DMS153 treated with DMSO at 0.1 percent for 48 hours (cell line): ENCODE measurements at regions not wholly inside any gene's neighbourhood (a gene's known extent, or its start where the extent isn't known, plus 50 kb on each side); places are given as distances from the start of the nearest gene placed in this dataset.
A peak's percentile ranks its signal among the peaks of the same experiment; 100 is the strongest.

Experiments
- DNase-seq: peaks from one replicate; lab custom pipeline; 2025; ENCODE audit not compliant: unreplicated experiment; lab: John Stamatoyannopoulos, UW

DNA sequence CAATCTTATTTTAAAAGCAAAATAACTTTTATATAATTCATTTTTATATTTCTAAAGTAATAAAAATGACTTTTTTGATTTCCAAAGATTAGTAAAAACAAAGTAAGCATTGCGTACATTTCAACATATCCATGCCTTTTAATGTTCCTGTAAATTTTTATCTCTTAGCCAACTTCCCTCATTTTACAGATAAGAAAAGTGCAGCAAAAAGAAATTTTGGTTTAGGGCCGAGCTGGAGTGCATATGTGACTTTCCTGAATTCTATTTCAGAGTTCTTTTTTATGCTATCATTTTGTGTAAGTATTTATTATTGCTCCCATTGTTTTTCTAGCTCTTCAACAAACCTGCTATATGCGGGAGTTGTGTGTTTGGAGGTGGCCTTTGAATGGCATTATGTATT is 195.3 kb downstream of the NHLRC3 start:
- no peak for DNase-seq

DNA sequence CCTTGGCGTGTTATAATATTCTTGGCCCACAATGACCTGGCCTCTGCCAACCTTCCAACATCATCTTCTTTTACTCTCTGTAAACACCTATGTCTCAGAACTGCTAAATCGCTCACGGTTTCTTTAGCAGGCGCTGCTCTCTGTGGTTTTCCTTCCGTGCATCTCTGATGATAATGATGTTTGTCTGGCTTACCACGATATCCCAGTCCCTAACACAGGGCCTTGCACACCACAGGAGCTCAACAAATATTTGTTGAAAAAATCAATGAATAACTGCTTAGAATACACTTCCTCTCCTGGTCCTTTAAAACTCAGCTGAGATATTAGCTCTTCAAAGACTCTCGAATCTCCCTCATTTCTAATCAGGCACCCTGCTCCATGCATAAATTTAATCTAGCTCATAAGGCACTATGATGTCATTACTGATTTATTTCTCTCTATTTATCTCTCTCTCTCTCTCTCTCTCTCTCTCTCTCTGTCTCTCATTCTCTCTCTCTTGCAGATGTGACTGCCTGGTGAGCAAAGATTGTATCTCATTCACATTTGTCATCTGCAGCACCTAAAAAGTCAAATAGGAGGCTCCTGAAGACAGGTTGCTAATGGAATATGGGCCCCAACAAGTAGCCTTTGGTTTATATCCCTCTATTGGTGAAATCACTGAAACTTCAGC is 206.4 kb downstream of the NHLRC3 start:
- peak; percentile 28 for DNase-seq

DNA sequence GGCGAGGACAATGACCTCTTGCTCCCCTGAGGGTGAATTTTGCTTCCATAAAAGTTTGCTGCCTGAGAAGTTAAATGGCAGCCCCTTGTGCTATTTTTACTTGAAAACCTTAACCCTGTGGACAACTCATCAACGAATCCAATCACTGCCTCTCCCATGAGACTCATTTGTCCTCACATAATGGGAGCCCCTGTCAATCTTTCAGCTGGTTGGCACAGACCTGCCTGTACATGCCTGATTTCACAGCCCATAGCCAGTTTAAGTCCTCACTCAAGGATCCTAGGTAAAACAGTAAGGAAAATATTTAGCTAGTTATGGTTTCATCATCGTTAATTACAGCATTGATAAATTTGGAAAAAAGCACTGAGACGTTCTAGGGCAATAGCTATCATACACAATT is 207.4 kb downstream of the NHLRC3 start:
- DNase-seq = peak; percentile 82

DNA sequence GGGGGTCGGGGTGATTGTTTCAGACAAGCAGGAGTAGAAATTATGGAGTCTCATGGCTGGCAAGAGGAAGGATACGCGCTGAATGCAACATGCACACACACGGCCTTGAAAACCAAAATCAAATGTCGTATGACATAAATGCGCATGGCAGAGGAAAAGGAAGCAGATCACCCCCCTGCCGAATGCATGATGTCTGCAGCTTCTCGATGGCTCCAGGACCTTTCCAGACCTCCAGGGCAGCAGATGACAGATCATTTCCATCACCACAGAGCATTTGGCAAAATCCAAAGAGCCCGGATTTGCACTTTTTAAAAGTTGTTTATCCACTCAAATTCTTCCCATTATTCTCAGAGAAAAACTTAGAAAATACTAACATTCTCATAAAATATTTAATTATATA is 211.7 kb downstream of the NHLRC3 start:
- DNase-seq = no peak

DNA sequence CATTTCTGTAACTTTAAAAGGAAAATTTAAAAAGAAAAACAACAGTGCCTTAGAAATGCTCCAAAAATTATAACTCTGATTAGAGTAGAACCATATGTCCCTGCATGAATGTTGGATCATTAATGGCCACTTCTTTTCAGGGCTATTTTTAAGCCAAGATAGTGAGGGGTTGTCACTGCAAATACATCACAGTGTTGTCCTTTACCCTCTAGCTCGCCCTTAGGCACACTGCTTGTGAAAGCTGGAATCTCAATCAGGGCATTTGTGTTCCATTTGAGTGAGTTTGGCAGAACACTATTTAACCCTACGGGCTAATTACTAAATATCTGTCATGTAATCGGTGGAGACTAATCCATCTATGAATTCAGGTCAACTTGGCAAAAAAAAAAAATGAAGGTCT is 212.2 kb downstream of the NHLRC3 start:
- no peak for DNase-seq

DNA sequence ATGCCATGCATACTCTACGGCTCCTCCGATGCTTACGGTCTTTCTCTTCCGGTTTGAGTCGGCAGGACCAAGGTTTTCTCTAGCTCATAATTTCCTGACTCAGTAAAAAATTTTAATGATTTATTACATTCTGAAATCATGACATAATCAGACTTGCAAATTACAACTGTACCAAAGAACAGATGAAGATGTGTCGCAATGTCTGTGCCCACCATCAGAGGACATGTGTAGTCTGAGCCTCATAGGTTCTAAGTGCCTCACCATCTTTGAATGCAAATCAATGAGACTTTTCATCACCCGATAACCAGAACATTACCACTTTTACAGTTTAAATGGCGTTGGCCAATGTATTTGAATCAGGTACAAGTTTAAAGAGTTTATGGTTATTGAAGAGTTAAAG is 213.1 kb downstream of the NHLRC3 start:
- DNase-seq = no peak

DNA sequence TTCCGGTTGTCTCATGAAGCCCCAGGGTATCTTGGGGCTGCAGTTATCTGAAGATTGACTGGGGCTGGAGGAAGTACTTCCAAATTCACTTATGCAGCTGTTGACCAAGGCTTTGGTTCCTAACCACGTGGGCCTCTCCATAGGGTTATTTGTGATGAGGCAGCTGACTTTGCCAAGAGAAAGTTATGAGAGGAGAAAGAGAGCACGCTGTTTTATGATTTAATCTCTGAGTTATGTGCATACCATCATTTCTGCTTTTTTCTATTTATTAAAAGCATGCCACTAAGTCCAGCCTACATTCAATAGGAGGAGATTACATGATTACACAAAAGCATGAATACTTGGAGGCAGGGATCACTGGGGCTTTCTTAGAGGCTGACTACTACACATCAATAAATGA is 215.5 kb downstream of the NHLRC3 start:
- DNase-seq = no peak

DNA sequence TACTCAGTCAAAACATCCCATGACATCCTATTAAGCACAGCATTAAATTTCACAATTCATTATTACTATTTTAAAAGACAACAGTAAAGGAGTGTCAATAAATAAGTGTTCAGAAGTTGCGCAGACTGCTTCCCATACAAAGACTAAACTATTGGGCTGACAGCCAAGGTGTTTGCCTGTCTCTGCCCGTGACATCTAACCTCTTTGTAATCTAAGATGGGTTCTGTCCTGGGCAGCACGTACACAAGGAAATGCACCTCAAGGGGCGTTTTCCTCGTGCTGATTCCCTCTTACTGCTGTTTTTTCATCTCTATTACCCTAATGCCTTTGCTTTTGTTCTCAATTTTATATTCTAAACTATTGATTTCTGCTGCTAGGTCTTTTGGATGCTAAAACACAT is 216.3 kb downstream of the NHLRC3 start:
- peak; percentile 26 for DNase-seq

DNA sequence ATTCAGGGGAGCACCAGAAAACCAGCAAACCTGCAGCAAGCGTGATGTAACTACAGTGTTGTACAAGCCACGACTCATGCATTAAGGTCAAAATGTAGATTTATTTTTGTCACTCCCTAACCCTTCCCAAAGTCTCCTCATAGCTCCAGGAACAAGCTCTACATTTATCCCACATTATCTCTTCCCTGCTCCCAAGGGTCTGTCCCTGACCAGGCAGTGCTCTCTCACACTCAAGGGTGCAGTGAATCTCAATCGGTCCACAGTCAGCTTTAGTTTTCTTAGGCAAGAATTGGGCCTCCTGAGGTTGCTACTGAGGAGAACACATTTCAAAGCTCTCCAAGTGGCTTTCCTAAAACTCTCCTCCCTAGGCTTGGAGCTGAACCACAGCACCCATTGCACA is 219.4 kb downstream of the NHLRC3 start:
- no peak for DNase-seq

DNA sequence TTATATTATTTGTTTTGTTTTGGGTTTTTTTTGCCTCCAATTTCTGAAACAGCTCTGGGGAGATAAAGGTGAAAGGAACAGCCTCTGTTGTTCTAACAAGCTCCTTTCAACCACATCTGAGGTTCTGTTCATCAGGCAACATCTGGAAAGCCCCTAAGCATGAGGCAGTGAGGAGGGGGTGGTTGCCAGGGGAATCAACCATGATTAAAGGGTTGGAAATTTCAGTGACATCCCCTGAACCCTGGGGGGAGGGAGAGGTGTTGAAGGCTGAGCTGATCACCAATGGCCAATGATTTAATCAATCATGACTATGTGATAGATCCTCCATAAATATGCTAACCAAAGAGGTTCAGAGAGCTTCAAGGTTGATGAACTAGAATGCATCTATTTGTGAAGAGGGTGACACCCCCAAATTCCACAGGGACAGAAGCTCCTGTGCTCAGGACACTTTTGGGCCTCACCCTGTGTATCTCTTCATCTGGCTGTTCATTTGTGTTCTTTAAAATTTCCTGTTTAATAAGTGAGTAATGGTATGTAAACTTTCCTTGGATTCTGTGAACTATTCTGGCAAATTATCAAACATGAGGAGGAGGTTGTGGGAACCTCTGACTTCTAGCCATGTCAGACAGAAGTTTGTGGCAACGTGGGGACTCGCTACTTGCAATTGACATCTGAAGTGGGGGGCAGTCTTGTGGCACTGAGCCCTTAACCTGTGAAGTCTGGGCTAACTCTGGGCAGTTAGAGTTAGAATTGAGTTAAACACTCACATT is 221.3 kb downstream of the NHLRC3 start:
- DNase-seq = no peak

DNA sequence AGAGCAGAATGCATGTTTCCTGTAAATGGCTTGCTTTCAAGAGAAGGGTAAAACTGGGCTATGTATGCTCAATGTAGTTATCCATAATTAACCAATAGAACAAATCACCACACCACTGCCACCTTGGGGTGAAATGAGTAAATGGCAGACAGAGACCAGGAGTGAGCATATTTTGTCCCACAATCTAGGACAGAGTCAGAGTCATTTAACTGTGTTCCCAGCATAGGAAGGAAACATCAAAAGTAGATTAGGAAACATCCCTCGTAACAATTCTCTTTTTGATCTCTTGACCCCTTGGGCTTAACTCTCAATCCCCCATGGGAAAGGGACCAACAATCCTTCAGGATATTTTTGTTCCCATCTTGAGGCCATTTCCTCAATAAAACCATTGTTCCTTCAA is 224.8 kb downstream of the NHLRC3 start:
- DNase-seq = peak; percentile 58

DNA sequence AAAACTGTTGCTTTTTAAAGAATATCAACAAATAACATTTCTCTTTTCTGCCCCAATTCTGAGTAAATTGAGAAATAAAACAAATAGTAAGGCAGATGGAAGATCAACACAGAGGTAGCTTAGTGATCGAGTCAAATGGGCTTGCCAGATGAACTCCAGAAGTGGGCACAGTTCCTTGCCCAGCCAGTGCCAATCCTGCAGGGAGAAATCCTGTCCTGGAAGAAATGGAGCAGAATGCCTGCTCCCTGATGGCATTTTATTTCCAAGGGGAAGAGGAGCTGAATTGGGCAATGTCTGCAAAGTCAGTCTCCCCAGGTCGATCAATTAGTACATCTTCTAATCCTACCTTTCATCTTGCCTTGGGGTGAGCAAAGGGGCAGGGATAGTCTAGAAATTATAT is 225.3 kb downstream of the NHLRC3 start:
- DNase-seq = no peak

DNA sequence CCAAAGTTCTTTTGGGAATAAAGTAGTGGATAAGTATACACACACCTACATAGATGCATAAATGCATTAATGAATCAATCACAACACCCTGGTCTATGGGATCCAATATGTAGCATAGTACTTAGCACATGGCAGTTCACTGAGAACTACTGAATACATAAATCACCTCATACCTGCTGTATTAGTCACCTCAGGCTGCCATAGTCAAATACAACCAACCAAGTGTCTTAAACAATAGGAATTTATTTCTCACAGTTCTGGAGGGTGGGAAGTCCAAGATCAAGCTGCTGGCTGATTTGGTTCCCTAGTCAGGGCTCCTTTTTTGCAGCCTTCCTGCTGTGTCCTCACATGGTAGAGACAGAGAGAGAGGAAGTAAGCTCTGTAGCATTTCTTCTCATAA is 228.2 kb downstream of the NHLRC3 start:
- no peak for DNase-seq

DNA sequence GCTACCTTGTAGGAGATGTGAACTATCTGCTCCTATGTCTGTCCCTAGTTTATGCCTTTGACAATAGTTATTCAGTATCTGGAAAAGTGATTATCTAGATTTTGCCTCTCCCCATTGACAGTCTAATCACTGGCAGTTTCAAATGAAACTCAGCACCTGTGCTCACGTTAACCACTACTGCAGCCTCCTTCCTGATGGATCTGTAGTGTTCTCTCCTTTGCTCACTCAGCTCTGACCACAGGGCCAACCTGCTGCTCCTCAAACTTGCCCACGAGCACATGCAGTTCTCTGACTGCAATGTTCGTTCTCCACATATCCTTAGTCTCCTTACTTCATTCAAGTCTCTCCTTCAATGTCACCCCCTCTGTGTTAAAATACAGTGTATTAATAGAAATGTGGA is 230.1 kb downstream of the NHLRC3 start:
- no peak for DNase-seq

DNA sequence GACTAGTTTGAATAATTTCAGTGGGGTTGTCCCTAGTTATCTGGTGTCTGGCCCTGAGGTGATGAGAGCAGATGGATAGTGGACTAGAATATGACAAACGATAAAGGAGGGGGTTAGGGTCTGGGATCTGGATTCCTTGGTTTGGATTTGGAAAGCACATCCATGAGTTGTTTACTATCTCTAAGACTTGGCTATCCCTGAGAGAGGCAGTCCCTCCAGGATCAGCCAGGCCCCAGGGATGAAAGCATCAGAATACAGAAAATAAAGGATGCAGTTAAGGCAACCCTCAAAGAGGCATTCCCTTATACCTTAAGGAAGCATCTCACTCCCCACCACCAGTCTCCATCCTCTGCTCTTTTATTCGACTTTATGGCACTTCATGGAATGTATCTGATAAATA is 230.7 kb downstream of the NHLRC3 start:
- no peak for DNase-seq

DNA sequence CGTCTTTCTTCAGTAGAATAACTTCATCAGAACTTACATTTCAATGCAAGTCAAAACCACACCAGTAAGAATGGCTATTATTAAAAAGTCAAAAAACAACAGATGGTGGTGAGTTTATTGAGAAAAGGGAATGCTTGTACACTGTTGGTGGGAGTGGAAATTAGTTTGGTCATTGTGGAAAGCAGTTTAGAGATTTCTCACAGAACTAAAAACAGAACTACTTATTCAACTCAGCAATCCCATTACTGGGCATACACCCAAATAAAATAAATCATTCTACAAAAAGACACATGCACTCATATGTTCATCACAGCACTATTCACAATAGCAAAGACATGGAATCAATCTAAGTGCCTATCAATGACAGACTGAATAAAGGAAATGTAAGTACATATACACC is 231.2 kb downstream of the NHLRC3 start:
- no peak for DNase-seq

DNA sequence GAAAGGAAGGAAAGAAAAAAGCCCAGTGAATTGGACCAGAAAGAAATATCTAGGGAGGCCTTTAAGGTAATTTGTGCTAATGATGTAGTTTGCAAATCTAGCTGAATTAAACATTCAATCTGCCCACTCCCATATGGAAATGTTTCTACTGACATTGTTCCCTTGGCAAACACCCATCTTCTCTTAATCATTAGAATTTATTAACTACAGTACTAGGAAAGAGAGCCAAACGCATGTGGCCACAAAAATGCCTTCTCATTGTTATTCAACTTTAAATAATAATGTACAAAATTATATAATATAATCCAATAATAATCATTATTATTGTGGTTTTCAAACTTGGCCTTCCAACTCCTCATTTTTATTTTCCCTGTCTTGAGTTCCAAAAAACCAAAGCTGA is 234.7 kb downstream of the NHLRC3 start:
- no peak for DNase-seq

DNA sequence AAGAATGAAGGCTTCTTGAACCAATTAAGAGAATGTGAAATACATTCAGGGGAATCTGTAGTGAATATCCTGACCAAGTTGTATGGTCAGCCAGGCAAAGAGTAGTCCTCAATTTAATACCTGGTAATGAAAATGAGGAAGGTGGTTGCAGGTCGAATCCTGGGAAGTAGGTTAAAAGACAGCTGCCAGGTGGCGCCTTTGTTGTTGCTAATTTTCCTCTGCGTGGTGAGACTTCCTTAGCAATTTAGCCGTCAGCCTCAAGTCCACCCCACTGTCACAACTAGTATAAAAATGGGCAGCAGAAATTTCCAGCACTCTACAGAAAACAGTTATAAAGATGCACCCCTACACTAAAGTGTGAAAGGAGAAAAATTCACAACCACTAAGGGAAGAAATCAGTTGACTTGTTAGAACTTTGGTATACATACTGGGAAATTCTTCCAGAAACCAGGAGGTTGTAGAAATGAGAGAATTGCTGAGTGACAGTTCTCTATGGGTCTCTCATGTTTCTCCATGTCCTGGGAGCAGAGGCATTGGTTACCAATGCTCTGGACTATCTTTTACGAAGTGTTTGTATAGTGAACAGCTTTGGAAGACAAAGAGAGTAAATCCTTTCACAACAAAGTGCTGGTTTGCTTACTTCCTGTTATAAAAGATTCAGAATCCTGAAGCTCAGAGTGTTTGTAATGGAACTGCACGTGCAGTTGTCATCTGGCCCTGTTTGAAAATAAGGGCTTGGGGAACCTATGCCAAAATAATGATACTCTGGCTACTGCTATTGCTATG is 235.9 kb downstream of the NHLRC3 start:
- peak; percentile 47 for DNase-seq

DNA sequence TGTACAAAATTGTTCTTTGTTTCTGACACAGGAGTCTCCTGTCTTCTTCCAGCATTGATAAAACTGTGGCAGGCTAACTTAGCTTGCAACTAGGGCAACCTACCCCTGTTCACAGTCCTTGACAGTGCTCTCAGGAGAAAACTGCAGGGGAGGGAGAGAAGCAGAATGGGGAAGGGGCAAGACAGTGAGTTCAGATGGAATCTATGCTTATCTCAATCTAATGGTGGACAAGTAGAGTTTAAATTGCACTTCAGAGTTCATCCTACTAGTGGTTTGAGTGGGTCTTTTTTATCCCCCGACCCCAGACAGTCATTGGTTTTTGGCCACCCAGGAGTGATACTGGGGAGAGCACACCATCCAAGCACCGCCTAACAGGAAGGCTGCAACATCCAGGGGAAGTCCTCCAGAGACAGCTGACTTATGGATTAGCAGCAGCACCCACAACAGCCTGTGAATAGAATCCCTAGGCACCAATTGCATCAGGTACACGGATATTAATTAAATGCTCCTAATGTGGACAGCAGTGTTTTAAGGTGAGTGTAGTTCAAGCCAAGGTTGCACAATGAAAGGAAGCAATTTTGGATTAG is 236.6 kb downstream of the NHLRC3 start:
- no peak for DNase-seq

DNA sequence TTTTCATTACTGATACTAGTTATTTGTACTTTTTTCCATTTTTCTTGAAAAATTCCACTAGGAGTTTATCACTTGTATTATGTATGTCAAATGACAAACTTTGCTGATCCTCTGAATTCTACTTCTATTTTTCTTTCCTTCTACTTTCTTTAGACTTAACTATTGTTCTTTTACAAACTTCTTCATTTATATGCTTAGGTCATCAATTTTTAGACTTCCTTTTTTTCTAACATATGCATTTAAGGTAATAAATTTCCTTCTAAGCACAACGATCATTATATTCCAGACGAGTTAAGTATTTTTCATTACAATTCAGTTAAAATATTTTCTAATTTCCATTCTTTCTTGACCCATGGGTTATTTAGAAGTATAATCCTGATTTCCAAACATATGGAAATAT is 240.8 kb downstream of the NHLRC3 start:
- DNase-seq = no peak

DNA sequence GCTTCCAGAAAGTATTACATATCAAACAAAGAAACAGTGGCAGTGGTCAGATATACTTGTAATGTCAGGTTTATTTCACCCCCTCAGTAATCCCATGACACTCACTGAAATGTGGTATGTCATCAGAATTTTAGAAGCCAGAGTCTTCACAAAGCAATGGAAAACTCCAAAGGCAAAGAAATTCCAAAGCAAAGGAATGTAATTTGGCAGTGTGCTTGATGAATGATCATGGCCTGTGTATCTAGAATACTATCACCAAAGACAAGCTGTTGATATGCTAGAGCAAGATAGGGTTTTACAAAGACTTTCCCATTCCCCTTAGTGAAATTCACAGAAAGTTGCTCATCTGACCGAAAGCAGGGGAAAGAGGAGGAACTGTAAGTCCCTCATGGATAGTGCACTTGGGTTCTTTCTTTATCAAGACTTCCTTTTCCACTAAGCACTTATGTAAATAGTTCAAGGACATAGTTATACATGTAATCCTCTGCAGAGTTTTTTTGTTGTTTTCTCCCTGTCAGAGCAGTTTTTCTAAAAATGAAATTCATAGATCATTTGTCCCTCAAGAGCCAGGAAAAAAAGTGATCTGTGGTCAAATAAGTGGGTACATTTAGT is 243.4 kb downstream of the NHLRC3 start:
- DNase-seq = no peak
